ENCODE measurements at regions not wholly inside any gene's neighbourhood (a gene's known extent, or its start where the extent isn't known, plus 50 kb on each side); places are given as distances from the start of the nearest gene placed in this dataset.

DNA sequence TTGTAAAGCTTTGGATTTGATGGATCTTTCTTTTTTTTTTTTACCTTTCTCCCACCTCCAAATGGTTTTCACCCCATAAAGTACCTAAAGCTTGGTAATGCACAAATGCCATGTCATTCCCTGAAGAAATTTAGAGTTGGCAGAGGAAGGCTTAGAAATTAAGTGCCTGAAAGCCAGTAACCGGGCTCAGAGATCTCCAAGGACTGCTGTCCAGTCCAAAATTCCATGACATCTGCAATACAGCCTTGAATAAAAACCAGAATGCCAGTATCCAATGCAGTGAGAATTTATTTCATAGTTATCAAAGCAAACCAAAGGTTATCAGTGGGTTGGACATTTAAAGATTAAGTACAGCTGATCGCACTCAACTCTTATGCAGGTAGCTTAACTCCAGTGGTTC lies 209.9 kb upstream of the RBBP8 start:
- no peaks in the 10 kb centered on the region for H3K27me3 ChIP-seq (ENCODE audit: insufficient read depth, low read length, poor library complexity, severe bottlenecking)
- no peaks in the 10 kb centered on the region for H3K9me3 ChIP-seq (ENCODE audit: low read length)
- ChIA-PET CTCF (no interaction called here), POLR2A (no interaction called here)
- H3K27me3 Mint-ChIP-seq, result peaks cover 12 to 14% of the 10 kb centered on the region in 2 donors
- no peak overlapping the region for H3K4me3 Mint-ChIP-seq
- H3K9me3 Mint-ChIP-seq, result peaks cover 0 to 4% (median 0%) of the 10 kb centered on the region in 5 donors
- no peak overlapping the region for H3K4me3 ChIP-seq (ENCODE audit: low read length)
- H3K27ac Mint-ChIP-seq, result no peak overlapping the region
- no peaks in the 10 kb centered on the region for H3K4me1 ChIP-seq (ENCODE audit: insufficient read depth, low read length)
- DNase-seq, result no peak
- H3K27ac ChIP-seq (ENCODE audit: low read depth, low read length), result no peak overlapping the region
- no peaks in the 10 kb centered on the region for H3K36me3 ChIP-seq (ENCODE audit: insufficient read depth, low read length)
- H3K36me3 Mint-ChIP-seq, result no peaks in the 10 kb centered on the region
- no peaks in the 10 kb centered on the region for H3K4me1 Mint-ChIP-seq

DNA sequence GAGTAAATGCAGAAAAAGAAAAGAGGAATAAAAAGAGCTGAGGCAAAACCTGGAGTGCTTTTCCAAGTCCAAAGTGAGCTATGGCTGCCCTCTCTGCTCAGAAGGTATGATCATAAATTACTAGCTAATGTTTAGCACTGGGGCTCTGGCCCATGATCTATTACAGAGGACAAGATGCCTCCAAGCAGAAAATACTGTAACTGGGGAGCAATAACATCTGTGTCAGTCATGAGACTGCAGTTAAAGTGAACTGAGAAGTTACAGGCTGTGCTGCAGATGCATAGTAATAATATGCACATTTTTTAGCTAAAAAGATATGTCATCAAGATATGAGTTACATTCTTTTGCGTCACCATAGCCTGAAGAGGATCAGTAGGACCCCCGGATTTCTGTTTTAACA lies 209.4 kb upstream of the RBBP8 start:
- Histone ChIP-seq H3K4me3 (ENCODE audit: low read length) (no peak overlapping the region), H3K36me3 (ENCODE audit: insufficient read depth, low read length) (no peaks in the 10 kb centered on the region), H3K9me3 (ENCODE audit: low read length) (no peaks in the 10 kb centered on the region), H3K4me1 (ENCODE audit: insufficient read depth, low read length) (no peaks in the 10 kb centered on the region), H3K27me3 (ENCODE audit: insufficient read depth, low read length, poor library complexity, severe bottlenecking) (no peaks in the 10 kb centered on the region), H3K27ac (ENCODE audit: low read depth, low read length) (no peak overlapping the region)
- peaks cover 12 to 15% of the 10 kb centered on the region in 2 donors for H3K27me3 Mint-ChIP-seq
- H3K4me1 Mint-ChIP-seq, result no peaks in the 10 kb centered on the region
- POLR2A ChIA-PET, result no interaction called here
- peaks cover 0 to 4% (median 0%) of the 10 kb centered on the region in 5 donors for H3K9me3 Mint-ChIP-seq
- CTCF ChIA-PET, result no interaction called here
- H3K4me3 Mint-ChIP-seq, result no peak overlapping the region
- H3K36me3 Mint-ChIP-seq, result no peaks in the 10 kb centered on the region
- no peak for DNase-seq
- no peak overlapping the region for H3K27ac Mint-ChIP-seq

DNA sequence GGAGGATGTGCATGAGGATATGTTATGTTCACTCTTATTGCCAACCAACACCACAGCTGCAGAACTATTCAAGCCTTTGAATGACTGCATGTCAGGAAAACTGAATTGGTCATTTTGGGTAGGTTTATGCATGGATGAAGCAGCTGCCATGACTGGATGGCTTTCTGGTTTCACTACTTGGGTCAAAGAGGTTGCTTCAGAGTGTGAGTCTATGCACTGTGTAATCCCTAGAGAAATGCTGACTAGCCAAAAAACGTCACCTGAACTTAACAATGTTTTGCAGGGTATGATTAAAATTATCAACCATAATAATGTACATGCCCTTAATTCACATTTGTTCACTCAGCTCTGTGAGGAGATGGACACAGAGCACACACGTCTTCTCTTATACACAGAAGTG lies 206.7 kb upstream of the RBBP8 start:
- H3K4me3 ChIP-seq (ENCODE audit: low read length), result no peak overlapping the region
- H3K4me1 ChIP-seq (ENCODE audit: insufficient read depth, low read length), result no peaks in the 10 kb centered on the region
- Mint-ChIP-seq H3K4me3 (no peak overlapping the region), H3K9me3 (no peaks in the 10 kb centered on the region), H3K4me1 (no peaks in the 10 kb centered on the region), H3K36me3 (no peaks in the 10 kb centered on the region), H3K27ac (no peak overlapping the region), H3K27me3 (peaks cover 8 to 20% of the 10 kb centered on the region in 2 donors)
- DNase-seq, result no peak
- ChIA-PET CTCF (no interaction called here), POLR2A (no interaction called here)
- no peaks in the 10 kb centered on the region for H3K36me3 ChIP-seq (ENCODE audit: insufficient read depth, low read length)
- H3K27ac ChIP-seq (ENCODE audit: low read depth, low read length), result no peak overlapping the region
- H3K9me3 ChIP-seq (ENCODE audit: low read length), result no peaks in the 10 kb centered on the region
- no peaks in the 10 kb centered on the region for H3K27me3 ChIP-seq (ENCODE audit: insufficient read depth, low read length, poor library complexity, severe bottlenecking)

DNA sequence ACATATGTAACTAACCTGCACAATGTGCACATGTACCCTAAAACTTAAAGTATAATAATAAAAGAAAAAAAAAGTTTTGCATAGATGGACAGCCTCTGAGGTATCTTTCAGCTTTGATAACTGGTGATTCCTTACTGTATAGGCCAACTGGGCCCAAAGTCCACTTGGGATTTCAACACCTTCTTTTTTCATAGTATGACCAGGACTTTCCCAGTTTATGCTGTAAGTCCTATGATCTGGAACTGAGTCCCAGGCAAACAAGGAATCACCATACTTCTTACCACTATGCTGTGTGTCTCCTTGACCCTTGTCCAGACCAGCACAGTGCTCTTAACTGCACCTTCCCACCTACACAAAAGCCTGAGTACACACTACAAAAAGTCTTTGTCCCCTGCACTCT lies 205.1 kb upstream of the RBBP8 start:
- H3K27me3 Mint-ChIP-seq, result peaks cover 7 to 23% of the 10 kb centered on the region in 2 donors
- Histone ChIP-seq H3K9me3 (ENCODE audit: low read length) (no peaks in the 10 kb centered on the region), H3K4me1 (ENCODE audit: insufficient read depth, low read length) (no peaks in the 10 kb centered on the region), H3K36me3 (ENCODE audit: insufficient read depth, low read length) (no peaks in the 10 kb centered on the region), H3K4me3 (ENCODE audit: low read length) (no peak overlapping the region), H3K27me3 (ENCODE audit: insufficient read depth, low read length, poor library complexity, severe bottlenecking) (no peaks in the 10 kb centered on the region), H3K27ac (ENCODE audit: low read depth, low read length) (no peak overlapping the region)
- ChIA-PET POLR2A (no interaction called here), CTCF (no interaction called here)
- H3K36me3 Mint-ChIP-seq, result no peaks in the 10 kb centered on the region
- no peak overlapping the region for H3K27ac Mint-ChIP-seq
- no peaks in the 10 kb centered on the region for H3K9me3 Mint-ChIP-seq
- no peak overlapping the region for H3K4me3 Mint-ChIP-seq
- no peak for DNase-seq
- no peaks in the 10 kb centered on the region for H3K4me1 Mint-ChIP-seq

DNA sequence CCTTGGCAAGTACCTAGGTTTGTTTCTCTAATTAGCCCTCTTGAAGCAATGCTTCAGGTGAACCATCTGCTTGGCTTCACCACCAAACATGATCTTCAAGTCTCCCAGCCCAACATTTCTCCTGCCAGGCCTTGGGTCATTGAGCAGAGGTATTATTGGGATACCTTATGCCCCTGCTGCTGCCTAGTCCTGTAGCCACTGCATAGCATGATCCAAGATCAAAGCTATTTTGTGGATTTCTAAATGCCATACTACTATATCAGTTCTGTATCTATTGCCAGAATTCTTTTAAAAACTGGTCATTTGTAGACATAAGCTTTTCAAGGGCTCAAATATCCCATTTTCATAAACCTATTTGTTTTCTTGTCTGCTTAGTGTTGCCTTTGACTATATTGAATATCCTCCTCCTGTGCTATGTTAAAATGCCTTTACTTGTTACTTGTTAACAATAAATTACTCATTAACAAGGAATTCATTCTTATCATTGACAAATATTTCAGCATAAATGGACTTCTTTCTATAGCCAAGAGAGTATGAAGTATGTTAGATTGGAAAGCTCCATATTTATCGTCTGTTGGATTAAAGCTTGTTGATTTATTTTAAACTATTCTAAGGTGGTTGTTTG lies 204.5 kb upstream of the RBBP8 start:
- no peak overlapping the region for H3K27ac ChIP-seq (ENCODE audit: low read depth, low read length)
- no peaks in the 10 kb centered on the region for H3K27me3 ChIP-seq (ENCODE audit: insufficient read depth, low read length, poor library complexity, severe bottlenecking)
- H3K4me3 Mint-ChIP-seq, result no peak overlapping the region
- H3K36me3 Mint-ChIP-seq, result no peaks in the 10 kb centered on the region
- no peaks in the 10 kb centered on the region for H3K9me3 Mint-ChIP-seq
- H3K9me3 ChIP-seq (ENCODE audit: low read length), result no peaks in the 10 kb centered on the region
- peaks cover 7 to 22% of the 10 kb centered on the region in 2 donors for H3K27me3 Mint-ChIP-seq
- H3K4me1 ChIP-seq (ENCODE audit: insufficient read depth, low read length), result no peaks in the 10 kb centered on the region
- ChIA-PET CTCF (no interaction called here), POLR2A (no interaction called here)
- no peak for DNase-seq
- no peaks in the 10 kb centered on the region for H3K4me1 Mint-ChIP-seq
- no peak overlapping the region for H3K27ac Mint-ChIP-seq
- H3K4me3 ChIP-seq (ENCODE audit: low read length), result no peak overlapping the region
- no peaks in the 10 kb centered on the region for H3K36me3 ChIP-seq (ENCODE audit: insufficient read depth, low read length)

DNA sequence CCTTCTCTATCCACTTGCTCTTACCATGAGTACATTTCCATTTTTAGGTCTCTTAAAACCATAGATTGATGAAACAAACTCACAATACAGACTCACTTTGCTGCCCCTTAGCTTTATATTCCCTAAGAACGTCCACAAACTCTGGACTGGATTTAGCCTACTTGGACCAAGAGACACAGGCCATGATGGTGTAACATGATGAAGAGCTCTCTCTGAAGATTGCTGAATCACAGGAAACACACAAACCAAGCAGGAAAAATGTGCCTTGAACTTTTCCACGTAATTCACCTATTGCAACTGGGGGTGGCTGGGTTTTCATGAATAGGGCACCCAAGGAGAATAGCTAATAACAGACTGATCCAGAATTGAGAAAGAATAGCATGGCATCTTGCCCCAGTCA lies 201.7 kb upstream of the RBBP8 start:
- POLR2A ChIA-PET, result no interaction called here
- H3K4me3 Mint-ChIP-seq, result no peak overlapping the region
- peaks cover 3 to 21% of the 10 kb centered on the region in 2 donors for H3K27me3 Mint-ChIP-seq
- Histone ChIP-seq H3K9me3 (ENCODE audit: low read length) (no peaks in the 10 kb centered on the region), H3K4me1 (ENCODE audit: insufficient read depth, low read length) (no peaks in the 10 kb centered on the region), H3K4me3 (ENCODE audit: low read length) (no peak overlapping the region), H3K27me3 (ENCODE audit: insufficient read depth, low read length, poor library complexity, severe bottlenecking) (no peaks in the 10 kb centered on the region), H3K27ac (ENCODE audit: low read depth, low read length) (no peak overlapping the region), H3K36me3 (ENCODE audit: insufficient read depth, low read length) (no peaks in the 10 kb centered on the region)
- CTCF ChIA-PET, result no interaction called here
- no peak overlapping the region for H3K27ac Mint-ChIP-seq
- H3K36me3 Mint-ChIP-seq, result no peaks in the 10 kb centered on the region
- no peak for DNase-seq
- H3K9me3 Mint-ChIP-seq, result no peaks in the 10 kb centered on the region
- no peaks in the 10 kb centered on the region for H3K4me1 Mint-ChIP-seq

DNA sequence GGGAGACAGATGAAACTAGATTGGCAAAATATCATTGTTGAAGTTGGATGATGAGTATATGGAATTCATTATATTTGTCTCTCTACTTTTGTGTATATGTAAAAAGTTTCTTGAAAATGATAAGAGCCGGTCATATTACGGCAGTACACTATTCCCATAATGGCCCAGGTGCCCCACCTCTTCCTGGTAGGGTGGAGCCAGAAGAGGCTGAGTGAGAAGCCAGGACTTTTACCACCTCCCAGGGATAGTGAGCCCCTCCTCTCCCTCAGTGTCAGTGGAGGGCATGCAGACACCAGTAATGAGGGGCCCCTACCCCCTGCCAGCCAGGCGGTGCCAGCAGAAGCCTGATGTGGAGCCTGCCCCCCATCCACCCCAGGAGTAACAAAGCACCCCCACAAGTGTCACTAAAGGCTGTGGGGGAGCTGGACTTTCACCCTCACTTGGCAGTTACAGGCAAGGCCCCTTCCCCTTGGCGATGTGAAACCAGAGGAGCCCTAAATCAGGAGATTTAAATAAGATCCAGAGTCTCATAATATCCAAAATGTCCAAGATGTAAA lies 198.9 kb upstream of the RBBP8 start:
- no peaks in the 10 kb centered on the region for H3K4me1 ChIP-seq (ENCODE audit: insufficient read depth, low read length)
- Mint-ChIP-seq H3K4me3 (peak overlapping the region in 1 of 7 donors; percentile 60), H3K27ac (no peak overlapping the region), H3K27me3 (peaks cover 0 to 10% of the 10 kb centered on the region in 2 donors), H3K9me3 (no peaks in the 10 kb centered on the region), H3K4me1 (no peaks in the 10 kb centered on the region), H3K36me3 (no peaks in the 10 kb centered on the region)
- DNase-seq, result no peak
- CTCF ChIA-PET, result no interaction called here
- no peaks in the 10 kb centered on the region for H3K9me3 ChIP-seq (ENCODE audit: low read length)
- no peak overlapping the region for H3K4me3 ChIP-seq (ENCODE audit: low read length)
- H3K27ac ChIP-seq (ENCODE audit: low read depth, low read length), result no peak overlapping the region
- H3K27me3 ChIP-seq (ENCODE audit: insufficient read depth, low read length, poor library complexity, severe bottlenecking), result no peaks in the 10 kb centered on the region
- H3K36me3 ChIP-seq (ENCODE audit: insufficient read depth, low read length), result no peaks in the 10 kb centered on the region
- POLR2A ChIA-PET, result no interaction called here

DNA sequence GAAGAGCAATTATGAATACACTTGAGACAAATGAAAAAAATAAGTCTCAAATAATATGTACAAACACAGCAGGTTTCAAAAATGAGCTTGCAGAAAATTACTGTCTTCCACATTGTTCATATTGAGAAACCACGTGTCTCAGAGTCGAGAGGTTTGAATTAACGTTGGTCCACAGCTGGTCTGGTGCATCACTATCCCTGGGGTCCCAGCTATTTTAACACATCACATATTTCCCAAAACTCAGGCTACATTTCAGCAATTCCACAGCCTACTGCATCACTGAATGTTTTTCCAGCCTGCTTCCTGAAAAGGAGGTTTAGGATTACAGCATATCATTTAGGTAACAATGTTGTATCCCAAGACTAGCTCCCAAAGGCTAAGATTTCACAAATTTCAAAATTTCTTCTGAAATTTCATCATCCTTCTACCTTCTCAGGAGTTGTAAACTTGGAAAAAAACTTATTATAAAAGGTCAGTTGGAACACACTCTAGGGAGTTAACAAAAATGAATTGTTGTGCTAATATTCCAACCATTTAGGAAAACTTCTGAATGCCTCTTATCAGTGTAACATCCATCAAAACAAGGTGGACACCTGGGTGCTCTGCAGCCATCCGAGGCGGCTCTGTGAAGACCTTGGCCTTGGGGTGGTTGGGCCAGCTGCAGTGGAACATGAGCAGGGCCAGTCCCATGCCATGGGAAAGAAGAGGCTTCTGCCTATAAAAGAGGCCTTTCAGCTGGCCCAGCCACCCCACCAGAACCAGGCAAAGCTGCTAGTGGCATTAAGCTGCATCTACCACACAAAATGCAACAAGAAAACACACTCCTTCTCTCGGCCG lies 198.1 kb upstream of the RBBP8 start:
- Mint-ChIP-seq H3K27me3 (peaks cover 0 to 10% of the 10 kb centered on the region in 2 donors), H3K4me1 (no peaks in the 10 kb centered on the region), H3K9me3 (peaks cover 0 to 2% (median 0%) of the 10 kb centered on the region in 5 donors), H3K4me3 (no peak overlapping the region), H3K27ac (no peak overlapping the region), H3K36me3 (no peaks in the 10 kb centered on the region)
- no peak overlapping the region for H3K27ac ChIP-seq (ENCODE audit: low read depth, low read length)
- no peaks in the 10 kb centered on the region for H3K9me3 ChIP-seq (ENCODE audit: low read length)
- H3K27me3 ChIP-seq (ENCODE audit: insufficient read depth, low read length, poor library complexity, severe bottlenecking), result no peaks in the 10 kb centered on the region
- H3K4me3 ChIP-seq (ENCODE audit: low read length), result no peak overlapping the region
- H3K4me1 ChIP-seq (ENCODE audit: insufficient read depth, low read length), result no peaks in the 10 kb centered on the region
- no peak for DNase-seq
- no peaks in the 10 kb centered on the region for H3K36me3 ChIP-seq (ENCODE audit: insufficient read depth, low read length)
- ChIA-PET CTCF (no interaction called here), POLR2A (no interaction called here)
